PFSK-1 (cell line): ENCODE measurements at regions not wholly inside any gene's neighbourhood (a gene's known extent, or its start where the extent isn't known, plus 50 kb on each side); places are given as distances from the start of the nearest gene placed in this dataset.

Source experiments
- POLR2AphosphoS5 ChIP-seq: IDR thresholded peaks from 2 replicates; pipeline ENCODE4 v1.6.1; 2012; ENCODE audit warnings: low read depth, mild to moderate bottlenecking, control low read depth, low read length, moderate library complexity
- TAF1 ChIP-seq: IDR thresholded peaks from 2 replicates; pipeline ENCODE4 v1.6.1; 2012; ENCODE audit warnings: low read length, control low read depth, borderline replicate concordance; ENCODE audit not compliant: insufficient read depth

GRCh38 chr7:85916016-85916415 is 727.7 kb upstream of the GRM3 start:
- TF ChIP-seq POLR2AphosphoS5 (no peak), TAF1 (no peak)
